ENCODE measurements at regions not wholly inside any gene's neighbourhood (a gene's known extent, or its start where the extent isn't known, plus 50 kb on each side); places are given as distances from the start of the nearest gene placed in this dataset.

- no peak for DNase-seq
Observed at GRCh38 chrX:42946544-42947194, 168.7 kb upstream of the PPP1R2C start.

DNA sequence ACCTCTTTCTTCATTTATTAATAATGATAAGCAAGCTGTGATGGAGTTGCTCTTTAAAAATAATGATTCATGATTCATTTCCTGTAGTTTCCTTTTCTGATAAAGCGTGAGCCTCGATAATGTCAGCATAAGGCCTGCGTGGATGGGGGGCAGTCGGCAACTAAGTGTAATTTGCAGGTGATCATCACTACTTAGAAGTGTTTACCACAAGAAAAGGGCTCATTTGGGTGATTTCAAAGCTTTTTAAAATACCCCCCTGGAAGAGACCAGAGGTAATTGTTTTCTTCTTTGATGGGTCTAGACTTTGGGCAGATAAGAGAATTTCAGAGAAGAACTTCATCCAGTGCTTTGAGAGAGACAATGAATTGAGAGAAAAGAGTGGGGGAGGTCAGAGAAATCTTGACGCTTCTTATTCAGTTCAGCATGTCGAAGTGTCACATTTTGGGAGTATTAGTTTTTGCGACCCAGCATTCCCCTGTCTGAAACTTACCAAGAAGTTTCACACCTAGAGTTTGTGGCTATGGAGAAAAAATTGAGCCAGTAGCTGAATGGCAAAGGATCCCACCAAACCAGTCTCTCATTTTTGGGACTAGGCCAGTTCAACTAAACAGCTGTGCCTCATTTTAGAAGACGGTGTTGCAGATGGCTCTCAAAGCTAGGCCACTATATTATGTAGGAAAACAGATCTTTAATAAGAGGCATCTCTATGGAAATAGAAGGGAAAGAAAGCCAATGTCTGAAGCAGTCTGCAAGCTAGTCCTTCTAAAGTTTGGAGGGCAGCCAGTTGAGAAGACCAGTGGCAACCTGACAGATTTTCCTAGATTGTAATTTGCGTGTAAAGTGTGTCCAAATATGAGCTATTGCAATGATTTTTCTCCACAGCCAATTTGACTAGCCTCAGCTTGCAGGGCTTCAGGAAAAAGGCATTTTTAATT is 171.0 kb upstream of the PPP1R2C start:
- peak; percentile 73 for DNase-seq

- no peak for DNase-seq
Observed at GRCh38 chrX:42951747-42952146, 173.8 kb upstream of the PPP1R2C start.

- no peak for DNase-seq
Observed at GRCh38 chrX:42952621-42953020, 174.7 kb upstream of the PPP1R2C start.

DNA sequence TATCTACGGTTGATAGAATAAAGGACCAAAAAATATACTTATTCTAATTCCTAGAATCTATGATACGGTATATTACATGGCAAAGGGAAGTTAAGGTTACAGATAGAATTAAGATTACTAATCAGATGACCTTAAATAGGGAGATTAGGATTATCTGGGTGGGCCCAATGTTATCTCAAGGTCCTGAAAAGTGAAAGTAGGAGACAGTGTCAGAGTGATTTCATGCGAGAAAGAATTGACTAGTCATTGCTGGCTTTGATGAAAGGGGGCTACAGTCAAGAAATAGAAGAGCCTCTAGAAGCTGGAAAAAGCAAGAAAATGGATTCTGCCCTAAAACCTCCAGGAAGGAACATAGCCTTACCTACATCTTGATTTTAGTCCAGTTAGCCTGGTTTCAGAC is 176.9 kb upstream of the PPP1R2C start:
- no peak for DNase-seq

DNA sequence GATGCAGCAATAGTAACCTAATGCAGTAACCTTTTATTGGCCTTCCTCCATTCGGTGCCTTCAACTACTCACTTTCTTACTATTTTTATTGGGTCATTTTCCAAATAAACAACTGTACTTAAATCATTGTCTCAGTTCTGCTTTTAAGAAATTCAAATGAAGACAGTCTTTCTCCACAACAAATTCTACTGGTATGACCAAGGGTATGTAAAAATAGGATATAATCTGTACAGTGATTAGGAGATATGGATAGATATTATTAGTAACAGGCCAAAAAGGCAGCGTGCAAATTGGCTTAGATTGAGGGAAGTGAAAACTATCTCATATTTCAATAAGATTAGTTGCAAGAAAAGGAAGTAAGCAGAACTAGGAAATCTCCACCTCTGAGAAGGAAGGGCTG is 177.4 kb upstream of the PPP1R2C start:
- no peak for DNase-seq

GRCh38 chrX:42967681-42968300 is 189.8 kb upstream of the PPP1R2C start:
- no peak for DNase-seq

DNA sequence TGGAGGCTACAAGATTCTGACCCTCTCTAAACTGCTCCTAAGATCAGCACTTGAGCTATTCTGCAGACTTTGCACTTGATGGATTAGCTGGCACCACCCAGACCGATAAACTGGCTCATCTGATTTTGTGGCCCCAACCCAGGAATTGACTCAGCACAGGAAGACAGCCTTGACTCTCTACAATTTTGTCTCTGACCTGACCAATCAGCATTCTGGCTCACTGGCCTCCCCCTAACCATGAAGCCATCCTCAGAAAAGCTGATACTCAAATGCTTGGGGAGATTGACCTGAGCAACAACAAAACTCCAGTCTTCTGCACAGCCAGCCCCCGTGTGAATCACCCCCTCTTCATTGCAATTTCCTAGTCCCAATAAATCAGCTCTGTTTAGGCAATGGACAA is 195.4 kb upstream of the PPP1R2C start:
- DNase-seq: no peak

DNA sequence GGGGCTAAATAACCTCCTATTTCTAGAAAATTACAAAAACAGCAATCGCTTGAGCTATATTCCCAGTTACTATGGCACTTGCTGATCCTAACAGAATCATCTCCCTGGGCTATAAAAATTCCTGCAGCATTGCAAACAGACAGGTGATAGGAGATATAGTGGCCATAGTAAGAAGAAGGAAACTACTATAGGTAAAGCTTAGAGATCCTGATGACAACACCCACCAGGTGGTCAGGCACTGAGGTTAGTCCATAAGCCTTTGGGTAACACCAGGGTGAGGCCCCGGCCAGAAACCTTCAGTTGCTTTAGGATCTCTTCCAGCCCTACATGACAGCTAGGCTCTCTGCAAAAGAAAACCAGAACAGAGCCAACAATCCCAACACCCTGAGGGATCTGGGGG is 197.9 kb upstream of the PPP1R2C start:
- no peak for DNase-seq

DNA sequence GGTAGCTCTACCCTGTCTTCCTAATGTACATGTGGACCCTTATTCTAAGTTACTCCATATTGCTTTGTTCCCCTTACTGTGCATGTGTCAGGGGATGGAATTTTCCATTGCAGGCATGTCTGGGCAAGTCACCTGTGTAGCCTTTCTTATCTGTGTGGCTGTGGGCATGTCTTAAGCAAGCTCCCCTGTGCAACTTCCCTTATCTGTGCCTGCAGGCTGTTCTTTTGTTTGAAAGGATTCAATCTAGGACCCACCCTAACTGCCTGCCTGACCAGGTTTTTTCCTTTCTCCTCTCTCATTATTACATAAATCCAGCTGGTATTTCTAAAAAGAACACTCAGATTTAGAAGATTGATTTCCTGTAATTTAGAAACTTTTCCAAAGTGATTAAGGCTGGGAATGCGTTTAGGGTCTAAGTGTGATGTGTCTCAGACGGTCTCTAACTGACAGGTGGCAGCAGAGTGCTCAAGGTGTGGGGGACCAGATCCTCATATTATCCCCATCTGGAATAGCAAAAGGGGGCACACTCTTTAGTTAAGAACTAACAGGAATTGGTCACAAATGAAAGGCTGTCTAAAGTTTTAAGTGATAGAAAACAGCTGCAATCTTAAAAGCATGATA is 198.9 kb upstream of the PPP1R2C start:
- no peak for DNase-seq

GRCh38 chrX:42978655-42979379 is 200.9 kb upstream of the PPP1R2C start:
- DNase-seq: no peak

GRCh38 chrX:42988700-42989099 is 210.7 kb upstream of the PPP1R2C start:
- no peak for DNase-seq

GRCh38 chrX:42992199-42992943 is 214.4 kb upstream of the PPP1R2C start:
- no peak for DNase-seq

DNA sequence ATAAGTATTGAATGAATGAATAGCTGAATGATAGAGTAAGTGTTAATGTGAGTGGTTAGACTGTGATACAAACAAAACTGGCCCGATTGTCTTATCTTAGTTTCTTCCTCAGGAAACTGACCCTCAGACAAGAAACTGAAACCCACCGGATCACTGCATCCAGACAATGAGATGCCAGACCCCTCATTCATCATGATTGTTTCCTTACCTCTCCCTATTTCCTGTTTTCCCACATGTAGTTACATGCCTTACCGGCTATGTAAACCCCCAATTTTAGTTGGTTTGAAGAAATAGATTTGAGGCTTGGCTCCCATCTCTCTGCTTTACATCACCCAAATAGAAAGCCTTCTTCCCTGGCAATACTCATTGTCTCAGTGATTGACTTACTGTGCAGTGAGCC is 218.9 kb upstream of the PPP1R2C start:
- no peak for DNase-seq

GRCh38 chrX:43000121-43000520 is 222.2 kb upstream of the PPP1R2C start:
- DNase-seq: no peak

DNA sequence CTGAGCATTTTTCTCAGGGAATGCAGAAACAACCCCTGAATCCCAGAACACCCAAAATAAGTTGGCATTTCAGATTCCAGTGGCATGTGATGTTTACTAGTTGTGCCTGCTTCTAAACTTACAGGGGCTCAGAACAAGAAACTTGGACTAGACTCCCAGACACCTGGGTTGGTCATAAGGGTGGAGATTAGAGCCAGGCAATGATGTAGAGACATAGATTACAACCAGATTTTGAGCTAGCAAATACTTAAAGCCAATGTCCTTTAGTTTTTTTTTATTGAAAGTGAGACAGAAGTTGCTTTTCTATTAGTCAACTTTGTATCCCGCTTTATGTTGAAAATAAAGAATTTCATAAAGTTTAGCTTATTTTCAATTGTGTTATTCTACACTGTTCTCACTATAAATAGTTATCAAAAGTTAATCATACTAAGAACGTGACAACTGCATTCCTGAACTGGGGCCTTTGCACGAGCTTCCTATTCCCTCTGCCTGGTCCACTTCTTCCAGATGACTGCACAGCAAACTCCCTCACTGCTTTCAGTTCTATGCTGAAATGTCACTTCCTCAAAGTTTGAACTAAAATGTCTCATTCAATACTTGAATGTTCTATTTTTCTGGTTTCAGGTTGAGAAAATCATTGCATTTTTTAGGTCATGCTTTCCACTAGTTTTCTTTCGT is 224.7 kb upstream of the PPP1R2C start:
- no peak for DNase-seq

DNA sequence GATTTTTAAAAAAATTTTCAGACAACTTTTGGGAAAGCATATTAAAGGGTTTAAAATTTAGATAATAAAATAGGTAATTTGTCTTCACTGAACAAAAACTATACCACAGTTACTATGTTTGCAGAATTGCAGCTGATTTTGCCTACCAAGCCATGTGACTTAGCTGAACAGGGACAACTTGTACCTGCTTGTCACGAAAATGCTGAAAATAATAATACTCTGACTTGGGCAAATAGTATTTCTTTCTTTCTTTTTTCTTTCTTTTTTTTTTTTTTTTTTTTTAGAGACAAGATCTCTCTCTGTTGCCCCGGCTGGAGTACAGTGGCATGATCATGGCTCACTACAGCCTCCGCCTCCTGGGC is 225.2 kb upstream of the PPP1R2C start:
- no peak for DNase-seq

- DNase-seq: no peak
Observed at GRCh38 chrX:43003939-43004338, 226.0 kb upstream of the PPP1R2C start.

DNA sequence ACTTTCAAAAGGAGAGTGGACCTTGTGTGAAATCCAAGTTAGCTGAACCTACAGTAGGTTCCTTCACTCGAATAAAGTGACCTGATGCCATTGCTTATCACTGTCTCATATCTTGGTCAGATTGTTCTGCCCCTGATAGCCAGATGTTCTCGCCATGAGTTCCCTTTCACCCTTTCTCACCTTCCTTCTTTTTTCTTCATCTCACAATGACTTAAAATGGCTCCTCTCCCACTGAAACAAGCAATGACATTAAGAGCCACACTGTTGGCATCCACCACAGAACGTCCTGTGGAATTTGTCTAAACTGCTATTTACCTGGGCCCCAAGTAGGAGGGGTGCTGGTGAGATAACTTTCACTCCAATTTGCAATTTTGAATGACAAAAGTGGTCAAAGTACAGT is 227.6 kb upstream of the PPP1R2C start:
- DNase-seq: no peak

GRCh38 chrX:43008356-43008755 is 230.4 kb upstream of the PPP1R2C start:
- no peak for DNase-seq

Measured in muscle of arm (tissue), 1 donor.